ENCODE measurements at regions not wholly inside any gene's neighbourhood (a gene's known extent, or its start where the extent isn't known, plus 50 kb on each side); places are given as distances from the start of the nearest gene placed in this dataset.

- no peaks in the 10 kb centered on the region for H3K9me3 ChIP-seq (replicated peaks; ENCODE audit: control insufficient read depth, insufficient read depth, low read length)
- H3K27ac ChIP-seq (ENCODE audit: control insufficient read depth, insufficient read depth), result no peak overlapping the region
- BruUV-seq (replicated peaks), result no TSS peak
- ChIA-PET CTCF (no interaction called here), RAD21 (ENCODE audit: unreplicated experiment) (no interaction called here), SMC1A (ENCODE audit: uncharacterized antibody, unreplicated experiment) (no interaction called here), POLR2A (no interaction called here)
- H3K36me3 ChIP-seq (ENCODE audit: control insufficient read depth in 2 of 2, insufficient read depth in 2 of 2, low read length in 1 of 2), result no peaks in the 10 kb centered on the region
- in situ Hi-C loops (cut with MboI) (no loop called here), intact Hi-C loops (cut with micrococcal nuclease; ENCODE audit: unreplicated experiment) (no loop called here)
- H3K27me3 ChIP-seq (replicated peaks in 1 of 2; ENCODE audit: control insufficient read depth in 2 of 2, insufficient read depth in 2 of 2, low read length in 1 of 2), result no peaks in the 10 kb centered on the region; a peak in 1 of 4 replicates
- TF ChIP-seq MTA3 (IDR thresholded peaks at IDR 0.05; ENCODE audit: borderline replicate concordance, low read length) (no peak), EP300 (IDR thresholded peaks at IDR 0.05; ENCODE audit: borderline replicate concordance in 1 of 2, control insufficient read depth in 1 of 2, low read depth in 2 of 2, low read length in 2 of 2) (no peak), CEBPZ (IDR thresholded peaks at IDR 0.05; ENCODE audit: low read depth, low read length) (no peak), CTCF (IDR thresholded peaks at IDR 0.05 in 2 of 3, conservative IDR thresholded peaks at IDR 0.05 in 1 of 3; ENCODE audit: control insufficient read depth in 2 of 3, extremely low read depth in 1 of 3, insufficient read depth in 1 of 3, low read depth in 3 of 3, low read length in 3 of 3) (no peak), CHD2 (IDR thresholded peaks at IDR 0.05; ENCODE audit: borderline replicate concordance, low read depth, low read length) (no peak), HDAC2 (IDR thresholded peaks at IDR 0.05) (no peak), CUX1 (IDR thresholded peaks at IDR 0.05; ENCODE audit: insufficient replicate concordance, low read depth, low read length) (no peak)
- TF ChIP-seq, protein P1, sequence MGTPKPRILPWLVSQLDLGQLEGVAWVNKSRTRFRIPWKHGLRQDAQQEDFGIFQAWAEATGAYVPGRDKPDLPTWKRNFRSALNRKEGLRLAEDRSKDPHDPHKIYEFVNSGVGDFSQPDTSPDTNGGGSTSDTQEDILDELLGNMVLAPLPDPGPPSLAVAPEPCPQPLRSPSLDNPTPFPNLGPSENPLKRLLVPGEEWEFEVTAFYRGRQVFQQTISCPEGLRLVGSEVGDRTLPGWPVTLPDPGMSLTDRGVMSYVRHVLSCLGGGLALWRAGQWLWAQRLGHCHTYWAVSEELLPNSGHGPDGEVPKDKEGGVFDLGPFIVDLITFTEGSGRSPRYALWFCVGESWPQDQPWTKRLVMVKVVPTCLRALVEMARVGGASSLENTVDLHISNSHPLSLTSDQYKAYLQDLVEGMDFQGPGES (IDR thresholded peaks at IDR 0.05), result no peak
- no peak for ATAC-seq
- no peak overlapping the region for H3K9ac ChIP-seq (ENCODE audit: control insufficient read depth, insufficient read depth, low read length)
- FAIRE-seq, result no peak
- no peak overlapping the region for H2AFZ ChIP-seq (ENCODE audit: control insufficient read depth, low read depth, low read length)
- no peaks in the 10 kb centered on the region for H3K4me1 ChIP-seq (ENCODE audit: control insufficient read depth, insufficient read depth, low read length)
- DNase-seq (ENCODE audit: low read depth, low spot score), result no peak
- WGBS (ENCODE audit: insufficient coverage, insufficient replicate concordance, low lambda C conversion rate, missing lambda C conversion rate), result 54% methylated on average over 11 of the region's 11 CpGs
- no peak overlapping the region for H3K4me3 ChIP-seq
- H3K4me2 ChIP-seq (ENCODE audit: control insufficient read depth, insufficient read depth), result no peak overlapping the region
- no peaks in the 10 kb centered on the region for H3K79me2 ChIP-seq (ENCODE audit: control insufficient read depth, insufficient read depth, low read length)
- no peaks in the 10 kb centered on the region for H4K20me1 ChIP-seq (ENCODE audit: control insufficient read depth, insufficient read depth)
Measured at GRCh38 chr12:111143271-111143670, 222.9 kb upstream of the MYL2 start.
